DOHH2 (cell line): ENCODE measurements at regions not wholly inside any gene's neighbourhood (a gene's known extent, or its start where the extent isn't known, plus 50 kb on each side); places are given as distances from the start of the nearest gene placed in this dataset.

Source experiments
- EZH2phosphoT487 ChIP-seq: fragments of 200-600 bp; sonication (generic); IDR thresholded peaks from 2 replicates; pipeline ENCODE4 v1.6.1; 2017; ENCODE audit warnings: borderline replicate concordance, mild to moderate bottlenecking, antibody characterized with exemption, low read length, moderate library complexity, mixed read lengths
- TF ChIP-seq, protein P1 (sequence below): fragments of 200-600 bp; sonication (generic); IDR thresholded peaks from one replicate; pipeline ENCODE4 v1.5.1; 2014; ENCODE audit warnings: antibody characterized with exemption, mild to moderate bottlenecking, low read depth, low read length; ENCODE audit not compliant: poor library complexity, severe bottlenecking

GRCh38 chr2:239537633-239538356, 137.0 kb upstream of the HDAC4 start:
- TF ChIP-seq EZH2phosphoT487, result no peak
- TF ChIP-seq, protein P1, sequence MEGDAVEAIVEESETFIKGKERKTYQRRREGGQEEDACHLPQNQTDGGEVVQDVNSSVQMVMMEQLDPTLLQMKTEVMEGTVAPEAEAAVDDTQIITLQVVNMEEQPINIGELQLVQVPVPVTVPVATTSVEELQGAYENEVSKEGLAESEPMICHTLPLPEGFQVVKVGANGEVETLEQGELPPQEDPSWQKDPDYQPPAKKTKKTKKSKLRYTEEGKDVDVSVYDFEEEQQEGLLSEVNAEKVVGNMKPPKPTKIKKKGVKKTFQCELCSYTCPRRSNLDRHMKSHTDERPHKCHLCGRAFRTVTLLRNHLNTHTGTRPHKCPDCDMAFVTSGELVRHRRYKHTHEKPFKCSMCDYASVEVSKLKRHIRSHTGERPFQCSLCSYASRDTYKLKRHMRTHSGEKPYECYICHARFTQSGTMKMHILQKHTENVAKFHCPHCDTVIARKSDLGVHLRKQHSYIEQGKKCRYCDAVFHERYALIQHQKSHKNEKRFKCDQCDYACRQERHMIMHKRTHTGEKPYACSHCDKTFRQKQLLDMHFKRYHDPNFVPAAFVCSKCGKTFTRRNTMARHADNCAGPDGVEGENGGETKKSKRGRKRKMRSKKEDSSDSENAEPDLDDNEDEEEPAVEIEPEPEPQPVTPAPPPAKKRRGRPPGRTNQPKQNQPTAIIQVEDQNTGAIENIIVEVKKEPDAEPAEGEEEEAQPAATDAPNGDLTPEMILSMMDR, result no peak
